HCT116 (cell line): ENCODE measurements at regions not wholly inside any gene's neighbourhood (a gene's known extent, or its start where the extent isn't known, plus 50 kb on each side); places are given as distances from the start of the nearest gene placed in this dataset.
"Not testable (repeated sequence)": the region's sequence is repeated elsewhere in the genome, so short reads cannot be mapped to it uniquely, and the experiment has no call there.

ENCODE experiments used
- ATAC-seq: fragments of 200-7000 bp; cut with Tn5 transposase; 2 replicates; pipeline ENCODE4 v1.9.1; 2020; ENCODE audit warnings: mild to moderate bottlenecking, moderate library complexity
- BruUV-seq: library from RNA; stranded (reverse); fragments of 400-500 nt; replicated peaks from 2 replicates; lab custom pipeline; 2021; lab: Mats Ljungman, UMichigan
- CTCF ChIA-PET: fragments of 300-600 bp; sonication (Branson Sonifier 250); formaldehyde crosslinking; loops from one replicate; lab custom pipeline; 2021; ENCODE audit warnings: antibody characterized with exemption; lab: Charles Lee
- POLR2A ChIA-PET: fragments of 300-600, 350-600 bp; sonication (Branson Sonifier 250); formaldehyde crosslinking; loops from one replicate; lab custom pipeline; 2021; ENCODE audit warnings: antibody characterized with exemption; lab: Charles Lee
- RAD21 ChIA-PET, 2 experiments: fragments of 300-600 bp; sonication (Branson Sonifier 250); formaldehyde crosslinking; loops; one replicate each; lab custom pipeline; 2023; ENCODE audit warnings: low total read pairs in 2 of 2; ENCODE audit not compliant: uncharacterized antibody in 2 of 2, unreplicated experiment in 2 of 2, low non-redundant PET in 1 of 2; lab: Charles Lee
- DNase-seq: peaks from one replicate; pipeline ENCODE4 v3.0.0-alpha.2; 2010; ENCODE audit warnings: low read depth, low spot score
- H2AFZ ChIP-seq: fragments of 200-600 bp; shearing (Covaris generic), sonication (generic); 2 replicates; pipeline ENCODE4 v1.6.1; 2017; ENCODE audit warnings: low read depth, mixed run types, mixed read lengths, antibody characterized with exemption, low read length; ENCODE audit not compliant: poor library complexity, severe bottlenecking
- H3K27ac ChIP-seq: 2 replicates; pipeline ENCODE4 v1.5.1; 2012; ENCODE audit warnings: low read depth, low read length
- H3K27me3 ChIP-seq: fragments of 200-600 bp; sonication (generic); 2 replicates; pipeline ENCODE4 v1.6.1; 2016; ENCODE audit warnings: mixed run types, low read length, mixed read lengths; ENCODE audit not compliant: insufficient read depth
- H3K36me3 ChIP-seq, 2 experiments: fragments of 200-500 bp in 1 of 2; fragments of 200-600 bp in 1 of 2; sonication (Bioruptor generic) in 1 of 2; sonication (generic) in 1 of 2; 2 replicates each; pipeline versions ENCODE4 v1.5.1 to v1.6.1; 2014 to 2016; ENCODE audit warnings: low read length in 2 of 2, inconsistent platforms in 1 of 2, mixed read lengths in 1 of 2, mixed run types in 1 of 2; ENCODE audit not compliant: insufficient read depth in 2 of 2, control insufficient read depth in 1 of 2
- H3K4me1 ChIP-seq, 2 experiments: fragments of 200-600 bp in 1 of 2; sonication (generic) in 1 of 2; 2 replicates each; pipeline versions ENCODE4 v1.5.1 to v1.6.1; 2012 to 2017; ENCODE audit warnings: low read length in 2 of 2, inconsistent platforms in 1 of 2, mild to moderate bottlenecking in 1 of 2, mixed read lengths in 1 of 2, mixed run types in 1 of 2, moderate library complexity in 1 of 2; ENCODE audit not compliant: insufficient read depth in 2 of 2, control insufficient read depth in 1 of 2
- H3K4me2 ChIP-seq: fragments of 200-600 bp; sonication (generic); 2 replicates; pipeline ENCODE4 v1.6.1; 2017; ENCODE audit warnings: mixed run types, low read length, mixed read lengths
- H3K4me3 ChIP-seq, 2 experiments: fragments of 200-600 bp in 1 of 2; sonication (generic) in 1 of 2; replicated peaks in 1 of 2; 2 replicates each; pipeline ENCODE4 v1.5.1; 2011 to 2016; ENCODE audit warnings: low read length in 2 of 2, control low read depth in 1 of 2, low read depth in 1 of 2, mild to moderate bottlenecking in 1 of 2, mixed read lengths in 1 of 2, mixed run types in 1 of 2
- H3K79me2 ChIP-seq: fragments of 200-600 bp; sonication (generic); 2 replicates; pipeline ENCODE4 v1.6.1; 2017; ENCODE audit warnings: mild to moderate bottlenecking, mixed run types, low read length, moderate library complexity, mixed read lengths; ENCODE audit not compliant: insufficient read depth
- H3K9ac ChIP-seq: fragments of 200-600 bp; sonication (generic); 2 replicates; pipeline ENCODE4 v1.6.1; 2016; ENCODE audit warnings: low read length, mixed read lengths
- H3K9me2 ChIP-seq: fragments of 200-600 bp; sonication (generic), shearing (Covaris generic); 2 replicates; pipeline ENCODE4 v1.6.1; 2017; ENCODE audit warnings: mixed run types, mild to moderate bottlenecking, moderate library complexity; ENCODE audit not compliant: insufficient read depth
- H3K9me3 ChIP-seq, 2 experiments: fragments of 200-500 bp in 1 of 2; fragments of 200-600 bp in 1 of 2; sonication (Bioruptor generic) in 1 of 2; sonication (generic) in 1 of 2; 2 replicates each; pipeline ENCODE4 v1.6.1; 2014 to 2017; ENCODE audit warnings: low read length in 2 of 2, mixed read lengths in 2 of 2, inconsistent platforms in 1 of 2, low read depth in 1 of 2, mild to moderate bottlenecking in 1 of 2, mixed run types in 1 of 2, moderate library complexity in 1 of 2; ENCODE audit not compliant: control insufficient read depth in 1 of 2, insufficient read depth in 1 of 2
- H4K20me1 ChIP-seq: fragments of 200-600 bp; sonication (generic), shearing (Covaris generic); 2 replicates; pipeline ENCODE4 v1.6.1; 2017; ENCODE audit warnings: mixed run types, mild to moderate bottlenecking, moderate library complexity; ENCODE audit not compliant: insufficient read depth
- CEBPB ChIP-seq: IDR thresholded peaks from 2 replicates; pipeline ENCODE4 v1.6.1; 2012; ENCODE audit warnings: low read depth
- EGR1 ChIP-seq: IDR thresholded peaks from 2 replicates; pipeline ENCODE4 v1.6.1; 2012; ENCODE audit warnings: low read depth
- ELF1 ChIP-seq: IDR thresholded peaks from 2 replicates; pipeline ENCODE4 v1.6.1; 2012; ENCODE audit warnings: low read depth, borderline replicate concordance
- EZH2phosphoT487 ChIP-seq: fragments of 200-600 bp; IDR thresholded peaks from 2 replicates; pipeline ENCODE4 v1.6.1; 2018; ENCODE audit warnings: antibody characterized with exemption, borderline replicate concordance
- FOSL1 ChIP-seq: IDR thresholded peaks from 2 replicates; pipeline ENCODE4 v1.6.1; 2012; ENCODE audit warnings: low read depth
- JUND ChIP-seq: IDR thresholded peaks from 2 replicates; pipeline ENCODE4 v1.6.1; 2012
- SRF ChIP-seq: IDR thresholded peaks from 2 replicates; pipeline ENCODE4 v1.6.1; 2012; ENCODE audit warnings: low read depth
- YY1 ChIP-seq: IDR thresholded peaks from 2 replicates; pipeline ENCODE4 v1.6.1; 2011; ENCODE audit warnings: low read length, low read depth, moderate library complexity, mild to moderate bottlenecking; ENCODE audit not compliant: insufficient replicate concordance; ENCODE audit errors: extremely low read depth
- intact Hi-C: fragments of 100-400 bp; cut with micrococcal nuclease; formaldehyde crosslinking; loops from 2 replicates; pipeline ENCODE4 v1.10.0; 2022
- TF ChIP-seq, protein P1 (sequence below), 3 experiments: fragments of 200-600 bp in 1 of 3; sonication (generic) in 1 of 3; IDR thresholded peaks in 2 of 3; conservative IDR thresholded peaks in 1 of 3; 2 replicates each; pipeline ENCODE4 v1.5.1; 2012 to 2017; ENCODE audit warnings: low read depth in 2 of 3, low read length in 2 of 3, antibody characterized with exemption in 1 of 3, borderline replicate concordance in 1 of 3, control low read depth in 1 of 3, mild to moderate bottlenecking in 1 of 3, mixed read lengths in 1 of 3, mixed run types in 1 of 3, moderate library complexity in 1 of 3; ENCODE audit not compliant: insufficient read depth in 1 of 3
- TF ChIP-seq, protein P2 (sequence below): IDR thresholded peaks from 2 replicates; pipeline ENCODE4 v1.6.1; 2012

DNA sequence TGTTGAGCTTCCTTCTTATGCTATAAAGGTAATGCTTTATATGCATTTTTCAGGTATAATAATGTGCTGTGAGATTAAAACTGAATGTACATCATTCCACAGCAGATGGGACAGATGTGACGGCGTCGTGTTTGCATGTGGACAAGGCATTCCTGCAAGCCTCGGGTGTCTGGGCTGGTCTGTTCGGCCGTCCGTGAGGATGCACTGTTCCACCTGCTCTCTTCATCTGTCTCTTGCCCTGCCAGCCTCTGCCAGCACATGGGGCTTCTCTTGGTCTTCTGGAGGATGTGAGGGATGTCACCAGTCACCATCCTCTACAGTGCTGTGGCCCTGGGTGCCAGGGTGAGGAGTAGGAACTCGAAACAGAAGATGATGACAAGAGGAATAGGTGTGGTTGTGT lies 223.2 kb downstream of the ERMARD start:
- no peak overlapping the region for H3K4me2 ChIP-seq
- TF ChIP-seq, protein P1, sequence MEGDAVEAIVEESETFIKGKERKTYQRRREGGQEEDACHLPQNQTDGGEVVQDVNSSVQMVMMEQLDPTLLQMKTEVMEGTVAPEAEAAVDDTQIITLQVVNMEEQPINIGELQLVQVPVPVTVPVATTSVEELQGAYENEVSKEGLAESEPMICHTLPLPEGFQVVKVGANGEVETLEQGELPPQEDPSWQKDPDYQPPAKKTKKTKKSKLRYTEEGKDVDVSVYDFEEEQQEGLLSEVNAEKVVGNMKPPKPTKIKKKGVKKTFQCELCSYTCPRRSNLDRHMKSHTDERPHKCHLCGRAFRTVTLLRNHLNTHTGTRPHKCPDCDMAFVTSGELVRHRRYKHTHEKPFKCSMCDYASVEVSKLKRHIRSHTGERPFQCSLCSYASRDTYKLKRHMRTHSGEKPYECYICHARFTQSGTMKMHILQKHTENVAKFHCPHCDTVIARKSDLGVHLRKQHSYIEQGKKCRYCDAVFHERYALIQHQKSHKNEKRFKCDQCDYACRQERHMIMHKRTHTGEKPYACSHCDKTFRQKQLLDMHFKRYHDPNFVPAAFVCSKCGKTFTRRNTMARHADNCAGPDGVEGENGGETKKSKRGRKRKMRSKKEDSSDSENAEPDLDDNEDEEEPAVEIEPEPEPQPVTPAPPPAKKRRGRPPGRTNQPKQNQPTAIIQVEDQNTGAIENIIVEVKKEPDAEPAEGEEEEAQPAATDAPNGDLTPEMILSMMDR (IDR thresholded peaks at IDR 0.05 in 2 of 3, conservative IDR thresholded peaks at IDR 0.05 in 1 of 3; ENCODE audit: borderline replicate concordance in 1 of 3, insufficient read depth in 1 of 3, low read depth in 2 of 3, low read length in 2 of 3) = no peak
- no peak for TF ChIP-seq JUND
- no peak for TF ChIP-seq ELF1
- TF ChIP-seq, protein P2, sequence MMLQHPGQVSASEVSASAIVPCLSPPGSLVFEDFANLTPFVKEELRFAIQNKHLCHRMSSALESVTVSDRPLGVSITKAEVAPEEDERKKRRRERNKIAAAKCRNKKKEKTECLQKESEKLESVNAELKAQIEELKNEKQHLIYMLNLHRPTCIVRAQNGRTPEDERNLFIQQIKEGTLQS = no peak
- no peak for TF ChIP-seq SRF
- no peak for TF ChIP-seq EZH2phosphoT487
- no peak for TF ChIP-seq EGR1
- no peak for TF ChIP-seq CEBPB
- no peak for TF ChIP-seq FOSL1
- no peak for TF ChIP-seq YY1
- no peaks in the 10 kb centered on the region for H3K9me3 ChIP-seq
- H3K27me3 ChIP-seq = no peaks in the 10 kb centered on the region
- no peaks in the 10 kb centered on the region for H4K20me1 ChIP-seq
- H3K79me2 ChIP-seq = no peaks in the 10 kb centered on the region
- no peak for ATAC-seq
- H3K4me3 ChIP-seq = no peak overlapping the region
- CTCF ChIA-PET = no interaction called here
- H3K9me2 ChIP-seq = no peaks in the 10 kb centered on the region
- no peak overlapping the region for H3K9ac ChIP-seq
- intact Hi-C loops = no loop called here
- H3K36me3 ChIP-seq = no peaks in the 10 kb centered on the region
- no peak overlapping the region for H2AFZ ChIP-seq
- BruUV-seq = no TSS peak
- RAD21 ChIA-PET = no interaction called here
- H3K4me1 ChIP-seq = no peaks in the 10 kb centered on the region
- no peak for DNase-seq
- POLR2A ChIA-PET = no interaction called here
- H3K27ac ChIP-seq = no peak overlapping the region

DNA sequence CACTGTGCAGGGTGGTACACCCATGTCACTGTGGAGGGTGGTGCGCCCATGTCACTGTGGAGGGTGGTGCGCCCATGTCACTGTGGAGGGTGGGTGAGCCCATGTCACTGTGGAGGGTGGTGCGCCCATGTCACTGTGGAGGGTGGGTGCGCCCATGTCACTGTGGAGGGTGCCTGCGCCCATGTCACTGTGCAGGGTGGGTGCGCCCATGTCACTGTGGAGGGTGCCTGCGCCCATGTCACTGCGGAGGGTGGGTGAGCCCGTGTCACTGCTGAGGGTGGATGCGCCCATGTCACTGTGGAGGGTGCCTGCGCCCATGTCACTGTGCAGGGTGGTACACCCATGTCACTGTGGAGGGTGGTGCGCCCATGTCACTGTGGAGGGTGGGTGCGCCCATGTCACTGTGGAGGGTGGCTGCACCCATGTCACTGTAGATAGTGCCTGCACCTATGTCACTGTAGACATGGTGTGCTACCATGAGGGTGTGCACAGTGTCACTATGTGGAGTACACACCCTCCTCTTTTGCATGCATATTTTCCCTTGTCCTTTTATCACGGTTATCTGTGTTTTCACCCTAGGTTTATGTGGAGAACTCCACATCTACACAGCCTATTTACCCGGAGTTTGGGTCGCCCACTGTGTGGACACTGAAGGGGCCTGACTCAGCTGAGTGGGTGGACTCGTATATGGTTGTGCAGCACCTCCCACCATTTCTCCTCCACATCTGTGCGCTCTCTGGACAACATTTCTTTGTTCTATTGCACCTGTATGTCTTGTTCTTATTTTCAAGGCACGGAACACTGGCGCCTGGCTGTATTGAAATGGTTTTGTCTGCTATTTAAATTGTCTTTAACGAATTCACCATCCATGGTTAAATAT lies 222.4 kb downstream of the ERMARD start:
- H3K79me2 ChIP-seq, ATAC-seq, BruUV-seq, H3K9ac ChIP-seq, CTCF ChIA-PET, RAD21 ChIA-PET, H3K4me1 ChIP-seq, H3K36me3 ChIP-seq, H2AFZ ChIP-seq, H3K4me3 ChIP-seq, intact Hi-C loops, H3K27me3 ChIP-seq, H3K9me2 ChIP-seq, H3K4me2 ChIP-seq, H3K27ac ChIP-seq, DNase-seq, POLR2A ChIA-PET, H3K9me3 ChIP-seq, H4K20me1 ChIP-seq: not testable (repeated sequence)
